Astrocyte of the spinal cord (primary cell): ENCODE measurements at regions not wholly inside any gene's neighbourhood (a gene's known extent, or its start where the extent isn't known, plus 50 kb on each side); places are given as distances from the start of the nearest gene placed in this dataset.
A peak's percentile ranks its signal among the peaks of the same experiment; 100 is the strongest.

Experiments used
- DNase-seq: peaks from one replicate; pipeline ENCODE4 v3.0.0; 2011; ENCODE audit warnings: low read depth, low spot score
- H3K4me3 ChIP-seq: 2 replicates; pipeline ENCODE4 v1.5.1; 2011; ENCODE audit warnings: low read depth, mild to moderate bottlenecking, low read length, moderate library complexity
- CTCF ChIP-seq: IDR thresholded peaks from 2 replicates; pipeline ENCODE4 v1.5.1; 2012; ENCODE audit warnings: low read depth, mild to moderate bottlenecking, low read length, inconsistent platforms
- in situ Hi-C: cut with HindIII; loops from 2 replicates; pipeline ENCODE4 v1.10.0; 2017; ENCODE audit warnings: low sequenced_read_pairs

- peak; percentile 85 for TF ChIP-seq CTCF
- DNase-seq, result peak; percentile 63
- in situ Hi-C loops, result no loop called here
- no peak overlapping the region for H3K4me3 ChIP-seq
Observed at GRCh38 chr13:40069173-40070044, 413.9 kb downstream of the COG6 start.

DNA sequence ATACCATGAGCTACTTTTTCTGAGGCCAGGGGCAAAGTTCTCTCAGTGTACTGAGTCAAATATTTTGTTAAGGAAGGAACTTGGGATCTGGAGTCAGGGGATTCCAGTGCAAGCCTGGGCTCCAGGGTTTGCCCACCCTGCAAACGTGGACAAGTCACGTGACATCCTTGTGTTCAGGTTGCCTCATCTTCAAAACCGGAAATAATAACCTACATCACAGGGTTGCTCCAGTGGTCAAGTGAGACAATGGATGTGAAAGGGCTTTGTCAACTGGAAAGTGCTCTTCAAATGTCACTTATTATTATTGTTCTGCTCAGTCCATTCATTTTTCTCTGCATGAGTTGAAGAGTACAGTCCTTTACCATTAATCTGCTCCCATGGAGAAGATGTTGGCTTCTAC, 414.9 kb downstream of the COG6 start:
- in situ Hi-C loops, result no loop called here
- TF ChIP-seq CTCF, result no peak
- H3K4me3 ChIP-seq, result no peak overlapping the region
- no peak for DNase-seq

DNA sequence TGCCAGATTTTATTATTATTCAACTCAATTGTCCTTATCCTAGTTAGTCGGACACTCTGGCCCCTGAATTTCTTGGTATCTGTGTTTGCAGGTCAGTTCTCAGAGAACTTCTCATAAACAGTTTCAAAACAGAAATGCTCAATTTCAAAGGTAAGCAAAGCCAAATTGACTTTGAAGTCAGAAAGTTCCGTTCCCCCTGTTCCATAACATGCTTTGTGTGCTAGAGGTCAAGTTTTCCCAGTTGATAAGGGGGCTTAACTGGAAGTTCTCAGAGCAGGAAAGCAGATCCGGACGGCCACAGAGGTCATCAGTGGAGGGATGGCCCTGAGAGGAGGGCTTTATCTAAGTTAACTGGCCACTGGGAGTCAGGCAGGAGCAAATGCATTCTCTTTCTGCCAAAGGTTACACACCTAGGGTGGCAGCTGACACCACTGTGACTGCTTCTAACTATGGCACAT, 417.2 kb downstream of the COG6 start:
- in situ Hi-C loops, result no loop called here

DNA sequence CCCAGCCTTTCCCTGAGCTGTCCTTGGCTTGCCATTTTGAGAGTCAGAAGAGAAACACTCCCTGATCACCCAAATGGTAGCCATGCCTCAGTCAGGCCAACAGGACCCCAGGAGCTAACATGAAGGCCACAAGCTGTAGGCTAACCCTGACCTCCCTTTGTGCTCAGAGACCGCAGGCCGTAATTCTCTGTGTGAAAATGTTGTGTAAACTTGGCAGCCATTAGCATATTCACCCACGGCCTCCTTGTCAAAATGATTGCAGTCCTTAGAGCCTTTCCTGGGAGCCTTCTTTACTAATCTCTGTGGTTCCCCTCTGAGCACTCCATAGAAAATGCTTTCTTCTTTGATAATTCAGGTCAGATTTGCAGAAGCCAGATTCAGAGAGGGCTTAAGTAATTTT, 418.9 kb downstream of the COG6 start:
- no peak overlapping the region for H3K4me3 ChIP-seq
- in situ Hi-C loops, result no loop called here
- no peak for DNase-seq
- TF ChIP-seq CTCF, result no peak

More for the DNA sequence above, 417.2 kb downstream of the COG6 start:
- no peak for DNase-seq
- no peak for TF ChIP-seq CTCF
- H3K4me3 ChIP-seq, result no peak overlapping the region

DNA sequence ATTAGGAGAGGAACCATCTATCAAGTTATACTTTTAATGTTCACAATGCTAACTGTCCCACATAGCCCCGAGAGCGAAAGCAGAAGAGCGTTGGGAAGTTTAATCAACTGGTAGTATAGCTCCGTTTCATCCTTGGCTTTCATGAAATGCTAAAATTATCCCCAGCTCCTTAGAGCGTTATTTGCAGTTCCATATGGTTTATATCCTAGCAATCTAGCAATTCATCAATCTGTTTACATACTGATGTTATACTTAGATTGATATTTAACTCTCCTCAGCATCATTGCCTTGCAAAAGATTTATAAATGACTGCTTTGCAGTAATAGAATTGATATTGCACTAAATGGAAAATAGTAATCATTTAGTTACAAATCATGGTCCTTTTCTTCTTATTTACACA, 419.8 kb downstream of the COG6 start:
- no peak for DNase-seq
- H3K4me3 ChIP-seq, result no peak overlapping the region
- in situ Hi-C loops, result no loop called here
- TF ChIP-seq CTCF, result no peak

- no peak for DNase-seq
- no peak for TF ChIP-seq CTCF
- in situ Hi-C loops, result no loop called here
- H3K4me3 ChIP-seq, result no peak overlapping the region
Observed at GRCh38 chr13:40076765-40077362, 421.4 kb downstream of the COG6 start.
